ENCODE measurements at regions not wholly inside any gene's neighbourhood (a gene's known extent, or its start where the extent isn't known, plus 50 kb on each side); places are given as distances from the start of the nearest gene placed in this dataset.

GRCh38 chr7:24137338-24137737, 146.7 kb upstream of the NPY start:
- TF ChIP-seq CTCF (IDR thresholded peaks at IDR 0.05; ENCODE audit: low read depth, low read length) = no peak
- DNase-seq (ENCODE audit: extremely low read depth, low read depth) = no peak

- no peak for TF ChIP-seq CTCF (IDR thresholded peaks at IDR 0.05; ENCODE audit: low read depth, low read length)
- DNase-seq (ENCODE audit: extremely low read depth, low read depth) = no peak
Observed at GRCh38 chr7:24138343-24138742, 145.6 kb upstream of the NPY start.

- no peak for DNase-seq (ENCODE audit: extremely low read depth, low read depth)
- TF ChIP-seq CTCF (IDR thresholded peaks at IDR 0.05; ENCODE audit: low read depth, low read length) = no peak
Observed at GRCh38 chr7:24140001-24140400, 144.0 kb upstream of the NPY start.

- no peak for DNase-seq (ENCODE audit: extremely low read depth, low read depth)
- no peak for TF ChIP-seq CTCF (IDR thresholded peaks at IDR 0.05; ENCODE audit: low read depth, low read length)
Observed at GRCh38 chr7:24141874-24142509, 142.0 kb upstream of the NPY start.

- no peak for TF ChIP-seq CTCF (IDR thresholded peaks at IDR 0.05; ENCODE audit: low read depth, low read length)
- DNase-seq (ENCODE audit: extremely low read depth, low read depth) = no peak
Observed at GRCh38 chr7:24143547-24143946, 140.4 kb upstream of the NPY start.

- no peak for DNase-seq (ENCODE audit: extremely low read depth, low read depth)
- no peak for TF ChIP-seq CTCF (IDR thresholded peaks at IDR 0.05; ENCODE audit: low read depth, low read length)
Observed at GRCh38 chr7:24151944-24152343, 132.0 kb upstream of the NPY start.

- TF ChIP-seq CTCF (IDR thresholded peaks at IDR 0.05; ENCODE audit: low read depth, low read length) = no peak
- DNase-seq (ENCODE audit: extremely low read depth, low read depth) = no peak
Observed at GRCh38 chr7:24152356-24152755, 131.6 kb upstream of the NPY start.

Measured in AG09319 (cell line).